ENCODE measurements at regions not wholly inside any gene's neighbourhood (a gene's known extent, or its start where the extent isn't known, plus 50 kb on each side); places are given as distances from the start of the nearest gene placed in this dataset.

DNA sequence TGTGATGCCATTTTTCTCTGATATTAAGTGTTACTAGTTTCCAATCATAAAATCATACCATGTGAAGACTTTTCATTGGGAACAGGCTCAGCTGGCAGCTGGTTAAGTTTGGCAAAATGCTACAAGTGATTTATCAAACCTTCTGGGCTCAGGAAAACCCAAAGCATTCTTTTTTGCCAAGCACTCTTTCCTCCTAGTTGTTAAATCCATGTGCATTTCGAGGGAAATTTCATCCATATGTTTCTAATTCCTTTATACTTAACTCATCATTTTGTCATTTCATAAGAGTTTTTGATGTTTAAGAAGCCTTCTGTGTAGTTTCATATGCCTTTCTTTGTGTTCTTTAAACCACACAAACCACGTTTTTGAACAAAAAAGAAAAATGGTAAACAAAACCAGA is 217.6 kb upstream of the PDE10A start:
- in situ Hi-C loops (cut with MboI; ENCODE audit: low pct_unique_long_range_greater_than_20kb in 2 of 9, low sequenced_read_pairs in 9 of 9, unreplicated experiment in 9 of 9): loop anchor here (10.0 kb wide), 2 partner anchors 214 to 224 kb away; no protein-coding TSS in a partner anchor
- H3K27ac ChIP-seq: no peak overlapping the region
- WGBS, 10 experiments: 0 to 62% (median 52%) methylated on average over 2 of the region's 2 CpGs
- no peak overlapping the region for H3K4me3 ChIP-seq
- ATAC-seq (replicated peaks in 6 of 8): no peak
- peaks cover 0 to 2% of the 10 kb centered on the region in 2 donors for H3K4me1 ChIP-seq (replicated peaks in 1 of 2)

DNA sequence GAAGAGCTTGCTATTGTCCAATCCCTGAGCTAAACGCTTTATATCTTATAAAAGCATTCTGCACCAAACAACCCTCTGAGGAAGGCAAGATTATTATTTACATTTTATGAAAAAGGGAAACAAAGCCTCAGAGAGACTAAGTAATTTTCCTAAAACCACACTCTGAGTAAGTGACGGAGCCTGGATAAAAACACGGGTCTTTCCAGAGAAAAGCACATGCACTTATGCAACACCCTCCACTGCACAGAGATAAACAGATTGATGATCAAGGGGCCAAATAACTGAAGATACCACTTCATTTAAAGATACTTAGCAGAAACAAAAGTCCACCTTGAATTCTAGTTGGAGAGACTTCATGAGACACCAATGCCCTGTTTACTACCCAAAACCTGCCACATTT is 214.7 kb upstream of the PDE10A start:
- no peak for ATAC-seq (replicated peaks in 6 of 8)
- in situ Hi-C loops (cut with MboI; ENCODE audit: low pct_unique_long_range_greater_than_20kb in 2 of 9, low sequenced_read_pairs in 9 of 9, unreplicated experiment in 9 of 9): no loop called here
- H3K27ac ChIP-seq: no peak overlapping the region
- no peak overlapping the region for H3K4me3 ChIP-seq
- 6 to 100% (median 99%) methylated on average over 1 to 3 of the region's 3 CpGs for WGBS, 10 experiments
- H3K4me1 ChIP-seq (replicated peaks in 1 of 2): no peaks in the 10 kb centered on the region

DNA sequence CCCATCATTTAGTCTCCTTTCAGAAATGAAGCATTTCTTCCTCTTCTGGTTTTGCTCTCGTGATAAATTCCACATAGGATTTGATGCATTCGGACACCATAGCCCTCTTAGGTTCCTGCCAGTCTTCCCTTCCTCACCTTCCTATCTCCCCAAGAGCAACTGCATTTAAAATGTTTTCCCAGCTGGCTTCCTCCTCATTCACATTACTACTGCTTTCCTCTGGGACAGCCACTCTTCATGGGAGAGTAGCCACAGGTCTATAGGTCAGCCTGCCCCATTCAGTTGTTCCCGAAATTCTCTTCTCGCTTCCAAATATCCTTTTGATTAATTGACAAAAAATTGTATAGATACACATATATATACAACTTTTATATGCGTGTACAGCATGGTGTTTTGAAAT is 214.2 kb upstream of the PDE10A start:
- H3K27ac ChIP-seq: no peak overlapping the region
- no peak overlapping the region for H3K4me3 ChIP-seq
- H3K4me1 ChIP-seq (replicated peaks in 1 of 2): no peaks in the 10 kb centered on the region
- WGBS, 10 experiments: 18 to 98% (median 87%) methylated on average over 1 to 5 of the region's 5 CpGs
- ATAC-seq (replicated peaks in 6 of 8): no peak
- in situ Hi-C loops (cut with MboI; ENCODE audit: low pct_unique_long_range_greater_than_20kb in 2 of 9, low sequenced_read_pairs in 9 of 9, unreplicated experiment in 9 of 9): no loop called here

DNA sequence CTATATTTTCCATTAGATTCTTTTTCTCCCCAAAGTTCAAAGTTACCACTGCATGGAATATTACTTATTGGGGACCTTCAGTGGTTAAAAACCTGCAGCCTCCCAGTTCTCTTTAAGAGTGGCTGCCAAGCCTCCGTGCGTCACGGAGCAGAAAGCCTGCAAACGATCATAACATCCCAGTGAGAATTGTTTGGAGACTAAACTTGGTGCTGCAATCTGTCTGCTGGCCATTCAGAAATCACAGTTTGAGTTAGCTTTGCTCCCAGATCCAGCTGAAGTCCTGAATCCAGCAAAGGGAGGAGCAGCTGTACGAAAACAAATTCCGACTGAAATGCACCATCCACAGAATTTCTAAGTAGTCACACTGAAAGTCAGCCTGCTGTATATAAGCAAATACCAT is 213.5 kb upstream of the PDE10A start:
- Histone ChIP-seq H3K4me1 (replicated peaks in 1 of 2) (no peaks in the 10 kb centered on the region), H3K4me3 (no peak overlapping the region), H3K27ac (no peak overlapping the region)
- no peak for ATAC-seq (replicated peaks in 6 of 8)
- WGBS, 10 experiments: 0 to 89% (median 73%) methylated on average over 1 to 6 of the region's 6 CpGs; no CpG with 5 or more reads in 1 of the 10 experiments
- in situ Hi-C loops (cut with MboI; ENCODE audit: low pct_unique_long_range_greater_than_20kb in 2 of 9, low sequenced_read_pairs in 9 of 9, unreplicated experiment in 9 of 9): no loop called here

DNA sequence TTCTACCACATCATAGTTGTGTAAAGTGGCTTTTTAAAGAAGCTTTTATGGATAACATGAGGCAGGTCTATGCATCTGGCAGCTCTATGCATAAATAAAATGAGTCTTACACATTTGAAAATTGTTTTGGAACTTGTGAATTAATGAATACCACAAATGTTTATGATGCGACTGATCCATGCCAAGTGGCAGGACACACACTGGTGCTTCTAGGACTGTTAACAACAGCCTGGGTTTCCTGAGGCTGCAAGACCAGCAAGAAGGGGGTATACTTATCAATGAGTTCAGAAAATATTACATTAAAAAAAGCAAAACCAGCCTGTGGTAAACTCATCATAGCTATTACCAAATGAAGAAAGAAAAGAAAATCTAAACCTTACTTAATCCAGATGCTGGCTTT is 212.9 kb upstream of the PDE10A start:
- Histone ChIP-seq H3K27ac (no peak overlapping the region), H3K4me1 (replicated peaks in 1 of 2) (no peaks in the 10 kb centered on the region), H3K4me3 (no peak overlapping the region)
- no peak for ATAC-seq (replicated peaks in 6 of 8)
- 0 to 100% (median 100%) methylated on average over 1 of the region's 1 CpG; no CpG with 5 or more reads in 5 of the 10 experiments for WGBS, 10 experiments
- in situ Hi-C loops (cut with MboI; ENCODE audit: low pct_unique_long_range_greater_than_20kb in 2 of 9, low sequenced_read_pairs in 9 of 9, unreplicated experiment in 9 of 9): no loop called here

DNA sequence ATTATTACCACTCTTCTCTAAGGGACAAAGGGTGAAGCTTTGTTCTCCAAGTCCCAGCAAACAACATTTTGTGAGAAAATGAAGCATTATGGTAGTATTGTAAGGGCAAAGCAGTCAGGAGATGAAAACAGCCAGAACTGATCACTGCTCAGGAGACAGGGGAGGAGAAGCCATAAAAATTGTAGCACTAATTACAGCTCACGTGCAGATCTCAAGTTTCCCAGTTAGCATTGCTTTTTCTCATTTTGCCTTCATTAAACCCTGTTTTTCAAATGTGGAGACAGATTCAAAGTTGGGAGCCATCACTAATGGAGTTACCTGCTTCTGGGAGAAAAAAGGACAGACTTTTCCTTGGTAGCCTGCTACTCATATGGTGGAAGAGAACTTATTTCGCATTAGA is 210.9 kb upstream of the PDE10A start:
- H3K4me1 ChIP-seq (replicated peaks in 1 of 2): no peaks in the 10 kb centered on the region
- no peak overlapping the region for H3K27ac ChIP-seq
- no peak overlapping the region for H3K4me3 ChIP-seq
- 0 to 78% (median 66%) methylated on average over 1 to 2 of the region's 2 CpGs; no CpG with 5 or more reads in 2 of the 10 experiments for WGBS, 10 experiments
- in situ Hi-C loops (cut with MboI; ENCODE audit: low pct_unique_long_range_greater_than_20kb in 2 of 9, low sequenced_read_pairs in 9 of 9, unreplicated experiment in 9 of 9): loop anchor here in 5 of 9 experiments (25.0 kb wide), 1 partner anchor 437 kb away; no protein-coding TSS in a partner anchor
- no peak for ATAC-seq (replicated peaks in 6 of 8)

DNA sequence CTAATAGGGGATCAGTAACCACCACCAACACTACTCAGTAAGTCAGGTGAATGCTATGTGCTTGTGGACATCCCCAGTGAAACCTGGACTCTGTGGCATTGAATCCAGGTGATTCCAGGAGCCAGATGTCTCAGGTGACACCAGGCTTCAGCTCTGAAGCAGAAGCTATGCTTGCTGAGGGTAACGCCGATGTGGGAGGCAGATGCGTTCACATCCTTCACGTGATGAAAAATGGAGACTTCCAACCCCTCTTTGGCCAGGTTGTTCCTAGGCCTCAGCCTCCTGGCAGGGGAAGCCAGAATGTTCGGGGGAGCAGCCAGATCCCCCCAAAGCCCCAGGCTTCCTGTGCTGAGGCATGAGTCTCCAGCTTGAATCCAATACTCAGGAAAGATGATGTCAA is 209.8 kb upstream of the PDE10A start:
- H3K27ac ChIP-seq: no peak overlapping the region
- H3K4me3 ChIP-seq: no peak overlapping the region
- no peaks in the 10 kb centered on the region for H3K4me1 ChIP-seq (replicated peaks in 1 of 2)
- ATAC-seq (replicated peaks in 6 of 8): no peak
- in situ Hi-C loops (cut with MboI; ENCODE audit: low pct_unique_long_range_greater_than_20kb in 2 of 9, low sequenced_read_pairs in 9 of 9, unreplicated experiment in 9 of 9): loop anchor here in 5 of 9 experiments (25.0 kb wide), 1 partner anchor 436 kb away; no protein-coding TSS in a partner anchor
- 60 to 80% methylated on average over 1 of the region's 5 CpGs; no CpG with 5 or more reads in 8 of the 10 experiments for WGBS, 10 experiments

DNA sequence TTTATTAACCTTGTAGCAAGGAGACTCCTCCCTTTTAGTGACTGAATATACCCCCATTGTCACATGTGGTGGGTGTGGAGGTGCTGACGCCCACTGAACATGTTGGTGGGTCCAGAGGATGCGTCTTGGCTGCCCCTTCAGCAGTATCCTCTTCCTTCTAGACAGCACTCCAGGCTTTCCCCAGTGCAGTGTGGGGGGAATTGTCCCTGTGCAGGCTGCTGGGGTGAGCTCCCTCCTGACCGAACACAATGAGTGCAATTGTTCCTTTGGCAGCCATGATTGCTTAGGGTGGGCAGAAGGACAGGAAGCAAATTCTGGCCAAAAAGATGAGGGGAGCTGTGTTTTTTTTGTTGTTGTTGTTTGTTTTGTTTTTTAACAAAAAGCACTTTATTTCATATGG is 209.3 kb upstream of the PDE10A start:
- H3K4me3 ChIP-seq: no peak overlapping the region
- no peak for ATAC-seq (replicated peaks in 6 of 8)
- in situ Hi-C loops (cut with MboI; ENCODE audit: low pct_unique_long_range_greater_than_20kb in 2 of 9, low sequenced_read_pairs in 9 of 9, unreplicated experiment in 9 of 9): loop anchor here in 5 of 9 experiments (25.0 kb wide), 1 partner anchor 435 kb away; no protein-coding TSS in a partner anchor
- H3K27ac ChIP-seq: no peak overlapping the region
- WGBS, 10 experiments: 0 to 83% (median 48%) methylated on average over 1 to 2 of the region's 3 CpGs; no CpG with 5 or more reads in 2 of the 10 experiments
- H3K4me1 ChIP-seq (replicated peaks in 1 of 2): no peaks in the 10 kb centered on the region

DNA sequence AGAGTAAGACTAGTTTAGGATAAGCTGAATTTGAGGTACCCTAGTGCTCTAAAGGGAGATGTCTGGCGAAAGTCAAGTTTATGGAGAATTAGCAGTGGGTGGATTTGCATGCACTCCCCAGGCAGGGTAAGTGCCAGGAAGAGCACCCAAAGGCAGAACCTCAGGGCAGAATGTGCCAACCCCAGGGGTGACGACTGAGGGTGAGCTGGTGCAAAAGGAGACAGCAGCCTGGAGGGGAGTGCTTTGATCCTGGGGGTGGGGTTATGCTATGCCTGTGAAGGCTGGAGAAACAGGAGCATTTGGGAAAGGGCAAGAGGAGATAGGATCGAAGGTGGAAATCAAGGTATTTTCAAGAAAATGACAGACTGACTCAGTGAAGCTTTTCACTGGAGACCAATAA is 208.5 kb upstream of the PDE10A start:
- Histone ChIP-seq H3K4me1 (replicated peaks in 1 of 2) (no peaks in the 10 kb centered on the region), H3K27ac (no peak overlapping the region), H3K4me3 (no peak overlapping the region)
- 0 to 96% (median 82%) methylated on average over 1 to 3 of the region's 3 CpGs; no CpG with 5 or more reads in 2 of the 10 experiments for WGBS, 10 experiments
- no peak for ATAC-seq (replicated peaks in 6 of 8)
- in situ Hi-C loops (cut with MboI; ENCODE audit: low pct_unique_long_range_greater_than_20kb in 2 of 9, low sequenced_read_pairs in 9 of 9, unreplicated experiment in 9 of 9): loop anchor here in 5 of 9 experiments (25.0 kb wide), 1 partner anchor 434 kb away; no protein-coding TSS in a partner anchor

DNA sequence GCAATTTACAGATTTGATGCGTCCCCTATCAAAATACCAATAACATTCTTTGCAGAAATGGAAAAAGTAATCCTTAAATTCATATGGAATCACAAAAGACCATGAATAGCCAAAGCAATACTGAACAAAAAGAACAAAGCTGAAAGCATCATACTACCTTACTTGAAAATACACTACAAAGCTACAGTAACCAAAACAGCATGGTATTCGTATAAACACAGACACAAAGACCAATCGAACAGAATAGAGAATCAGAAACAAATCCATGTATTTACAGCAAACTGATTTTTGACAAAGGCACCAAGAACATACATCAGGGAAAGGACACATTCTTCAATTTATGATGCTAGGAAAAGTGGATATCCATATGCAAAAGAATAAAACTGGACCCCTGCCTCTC is 206.5 kb upstream of the PDE10A start:
- Histone ChIP-seq H3K4me3 (no peak overlapping the region), H3K4me1 (replicated peaks in 1 of 2) (no peaks in the 10 kb centered on the region), H3K27ac (no peak overlapping the region)
- WGBS, 10 experiments: 4 to 100% (median 75%) methylated on average over 1 to 3 of the region's 3 CpGs; no CpG with 5 or more reads in 1 of the 10 experiments
- in situ Hi-C loops (cut with MboI; ENCODE audit: low pct_unique_long_range_greater_than_20kb in 2 of 9, low sequenced_read_pairs in 9 of 9, unreplicated experiment in 9 of 9): loop anchor here in 5 of 9 experiments (25.0 kb wide), 1 partner anchor 432 kb away; no protein-coding TSS in a partner anchor
- ATAC-seq (replicated peaks in 6 of 8): no peak

DNA sequence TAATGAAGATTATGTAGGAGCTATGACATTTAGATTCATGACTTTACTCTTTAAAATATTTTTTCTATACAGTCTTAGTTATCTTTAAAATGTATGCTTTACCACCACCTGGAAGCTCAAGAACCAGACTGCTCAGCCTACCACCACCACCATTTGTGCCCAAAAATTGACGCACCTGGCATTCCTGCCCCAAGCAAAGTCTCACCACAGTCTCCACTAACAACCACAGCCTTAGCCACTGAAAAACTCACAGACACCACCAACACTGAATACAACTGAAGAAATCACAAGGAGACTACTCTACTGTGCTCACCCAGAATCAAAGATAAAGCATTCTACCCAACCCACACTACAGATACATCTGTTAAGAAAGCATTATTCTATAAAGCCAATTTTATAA is 201.9 kb upstream of the PDE10A start:
- no peak overlapping the region for H3K4me3 ChIP-seq

DNA sequence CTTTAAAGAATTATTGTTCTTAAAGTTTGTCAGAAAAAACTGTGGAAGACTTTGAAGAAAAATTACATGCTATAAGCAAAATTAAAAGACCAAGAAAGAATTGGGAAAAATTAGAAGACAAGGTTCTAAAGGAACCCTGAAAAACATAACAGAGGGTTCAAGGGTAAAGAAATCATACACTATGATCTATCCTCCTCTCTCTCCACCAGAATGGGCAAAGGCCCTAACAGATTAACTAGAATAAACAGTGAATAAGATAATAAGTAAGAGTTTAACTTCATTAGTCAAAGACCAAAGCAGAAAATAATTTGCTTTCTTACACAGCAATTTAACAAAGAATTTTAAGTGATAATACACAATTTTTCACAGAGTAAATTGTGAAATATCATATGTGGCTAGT is 201.2 kb upstream of the PDE10A start:
- ATAC-seq (replicated peaks in 6 of 8): no peak
- H3K4me3 ChIP-seq: no peak overlapping the region
- in situ Hi-C loops (cut with MboI; ENCODE audit: low pct_unique_long_range_greater_than_20kb in 2 of 9, low sequenced_read_pairs in 9 of 9, unreplicated experiment in 9 of 9): loop anchor here in 5 of 9 experiments (25.0 kb wide), 1 partner anchor 427 kb away; no protein-coding TSS in a partner anchor
- H3K27ac ChIP-seq: no peak overlapping the region
- no peaks in the 10 kb centered on the region for H3K4me1 ChIP-seq (replicated peaks in 1 of 2)

More for the DNA sequence above, 201.9 kb upstream of the PDE10A start:
- no peaks in the 10 kb centered on the region for H3K4me1 ChIP-seq (replicated peaks in 1 of 2)
- in situ Hi-C loops (cut with MboI; ENCODE audit: low pct_unique_long_range_greater_than_20kb in 2 of 9, low sequenced_read_pairs in 9 of 9, unreplicated experiment in 9 of 9): loop anchor here in 5 of 9 experiments (25.0 kb wide), 1 partner anchor 428 kb away; no protein-coding TSS in a partner anchor
- ATAC-seq (replicated peaks in 6 of 8): no peak
- 0 to 83% (median 60%) methylated on average over 1 of the region's 1 CpG; no CpG with 5 or more reads in 5 of the 10 experiments for WGBS, 10 experiments
- H3K27ac ChIP-seq: no peak overlapping the region

DNA sequence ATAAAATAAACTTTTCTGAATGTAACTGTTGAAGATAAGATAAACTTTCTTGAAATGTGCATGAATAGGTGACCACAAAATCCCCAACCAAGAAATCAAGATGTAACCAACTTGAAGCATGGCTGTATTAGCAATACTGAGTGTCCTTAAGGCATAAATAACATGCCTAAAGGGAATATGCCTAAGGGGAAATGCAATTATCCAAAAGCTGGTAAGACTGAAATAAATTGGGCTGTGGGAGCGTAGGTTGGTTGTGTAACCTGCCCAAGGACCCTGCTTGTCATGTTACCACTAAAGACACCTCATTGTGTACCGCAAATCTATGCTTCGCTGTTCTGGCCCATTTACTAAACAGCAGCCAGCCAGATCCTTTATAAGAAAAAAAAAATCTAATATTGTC is 200.8 kb upstream of the PDE10A start:
- H3K4me3 ChIP-seq: no peak overlapping the region
- H3K27ac ChIP-seq: no peak overlapping the region
- in situ Hi-C loops (cut with MboI; ENCODE audit: low pct_unique_long_range_greater_than_20kb in 2 of 9, low sequenced_read_pairs in 9 of 9, unreplicated experiment in 9 of 9): loop anchor here in 5 of 9 experiments (25.0 kb wide), 1 partner anchor 426 kb away; no protein-coding TSS in a partner anchor
- no peaks in the 10 kb centered on the region for H3K4me1 ChIP-seq (replicated peaks in 1 of 2)
- no peak for ATAC-seq (replicated peaks in 6 of 8)
- WGBS, 10 experiments: 4 to 100% (median 64%) methylated on average over 1 to 3 of the region's 3 CpGs; no CpG with 5 or more reads in 1 of the 10 experiments

DNA sequence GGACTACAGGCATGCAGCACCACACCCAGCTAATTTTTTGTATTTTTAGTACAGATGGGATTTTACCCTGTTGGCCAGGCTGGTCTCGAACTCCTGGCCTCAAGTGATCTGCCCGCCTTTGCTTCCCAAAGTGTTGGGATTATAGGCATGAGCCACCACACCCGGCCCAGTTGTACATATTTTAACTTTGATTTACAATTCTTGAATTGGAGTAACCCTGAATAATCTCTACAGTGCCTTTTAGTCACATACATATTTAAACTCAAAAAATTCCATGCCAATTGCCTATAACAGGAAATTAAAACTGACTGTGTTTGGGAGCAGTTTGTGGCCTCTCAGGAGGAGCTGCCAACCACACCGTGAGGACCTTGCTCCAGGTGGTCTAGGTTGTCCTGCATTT is 199.8 kb upstream of the PDE10A start:
- H3K4me1 ChIP-seq (replicated peaks in 1 of 2): no peaks in the 10 kb centered on the region
- no peak overlapping the region for H3K4me3 ChIP-seq
- in situ Hi-C loops (cut with MboI; ENCODE audit: low pct_unique_long_range_greater_than_20kb in 2 of 9, low sequenced_read_pairs in 9 of 9, unreplicated experiment in 9 of 9): loop anchor here in 5 of 9 experiments (25.0 kb wide), 1 partner anchor 426 kb away; no protein-coding TSS in a partner anchor
- peak in 3 of 8 experiments; percentile 40 to 81 (median 53) for ATAC-seq (replicated peaks in 6 of 8)
- WGBS, 10 experiments: 13 to 100% (median 32%) methylated on average over 1 to 4 of the region's 4 CpGs; no CpG with 5 or more reads in 2 of the 10 experiments
- H3K27ac ChIP-seq: no peak overlapping the region
